ENCODE measurements at regions not wholly inside any gene's neighbourhood (a gene's known extent, or its start where the extent isn't known, plus 50 kb on each side); places are given as distances from the start of the nearest gene placed in this dataset.

DNA sequence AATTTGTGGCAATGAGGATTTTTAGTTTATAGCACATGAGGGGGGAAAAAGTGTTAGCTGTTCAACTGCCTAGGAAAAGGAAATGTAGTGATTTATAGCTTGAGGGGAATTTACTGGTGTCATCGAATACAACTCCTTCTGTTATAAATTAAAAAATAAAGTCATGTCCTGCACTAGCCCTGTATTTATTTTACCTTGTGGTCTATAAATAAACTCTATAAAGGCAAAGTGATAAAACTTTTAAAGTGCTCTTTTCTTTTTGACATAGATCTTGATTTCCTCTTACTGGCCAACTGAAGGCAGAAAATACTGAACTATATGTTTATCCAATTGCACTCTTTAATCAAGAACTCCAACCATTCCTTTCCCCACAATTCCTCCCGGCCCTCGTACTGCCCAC is 672.1 kb upstream of the SLIT2 start:
- Histone ChIP-seq H3K27me3 (no peaks in the 10 kb centered on the region), H3K27ac (no peak overlapping the region), H3K4me1 (replicated peaks in 1 of 2) (no peaks in the 10 kb centered on the region), H3K36me3 (replicated peaks in 1 of 2) (no peaks in the 10 kb centered on the region), H3K4me3 (no peak overlapping the region), H3K9me3 (replicated peaks in 1 of 3) (no peaks in the 10 kb centered on the region)
- 26 to 42% (median 39%) methylated on average over 3 of the region's 3 CpGs for WGBS, 4 donors
- intact Hi-C loops (cut with DNase I) = no loop called here
- no peak for DNase-seq
- TF ChIP-seq POLR2A (IDR thresholded peaks at IDR 0.05) = no peak
- TF ChIP-seq, protein P1, sequence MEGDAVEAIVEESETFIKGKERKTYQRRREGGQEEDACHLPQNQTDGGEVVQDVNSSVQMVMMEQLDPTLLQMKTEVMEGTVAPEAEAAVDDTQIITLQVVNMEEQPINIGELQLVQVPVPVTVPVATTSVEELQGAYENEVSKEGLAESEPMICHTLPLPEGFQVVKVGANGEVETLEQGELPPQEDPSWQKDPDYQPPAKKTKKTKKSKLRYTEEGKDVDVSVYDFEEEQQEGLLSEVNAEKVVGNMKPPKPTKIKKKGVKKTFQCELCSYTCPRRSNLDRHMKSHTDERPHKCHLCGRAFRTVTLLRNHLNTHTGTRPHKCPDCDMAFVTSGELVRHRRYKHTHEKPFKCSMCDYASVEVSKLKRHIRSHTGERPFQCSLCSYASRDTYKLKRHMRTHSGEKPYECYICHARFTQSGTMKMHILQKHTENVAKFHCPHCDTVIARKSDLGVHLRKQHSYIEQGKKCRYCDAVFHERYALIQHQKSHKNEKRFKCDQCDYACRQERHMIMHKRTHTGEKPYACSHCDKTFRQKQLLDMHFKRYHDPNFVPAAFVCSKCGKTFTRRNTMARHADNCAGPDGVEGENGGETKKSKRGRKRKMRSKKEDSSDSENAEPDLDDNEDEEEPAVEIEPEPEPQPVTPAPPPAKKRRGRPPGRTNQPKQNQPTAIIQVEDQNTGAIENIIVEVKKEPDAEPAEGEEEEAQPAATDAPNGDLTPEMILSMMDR (IDR thresholded peaks at IDR 0.05) = no peak

DNA sequence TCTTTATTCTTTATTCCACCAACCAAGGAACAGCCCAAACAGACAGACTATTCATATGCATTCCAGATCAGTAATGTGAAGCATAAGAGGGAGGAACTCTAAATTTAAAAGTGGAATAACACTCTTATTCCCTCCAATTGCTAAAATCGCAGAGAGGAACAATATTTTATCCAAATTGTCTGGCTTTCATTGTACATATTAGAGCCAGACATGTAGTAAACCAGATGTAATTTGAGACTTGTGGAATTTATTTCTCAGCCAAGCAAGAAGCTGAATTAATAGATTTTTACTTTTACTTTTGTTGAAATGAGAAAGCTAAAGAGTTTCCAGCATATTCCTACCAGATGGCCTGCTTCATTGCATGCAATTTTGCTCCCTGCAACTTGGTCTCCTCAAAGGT is 674.6 kb upstream of the SLIT2 start:
- Histone ChIP-seq H3K36me3 (replicated peaks in 1 of 2) (no peaks in the 10 kb centered on the region), H3K27ac (no peak overlapping the region), H3K4me3 (no peak overlapping the region), H3K27me3 (no peaks in the 10 kb centered on the region), H3K9me3 (replicated peaks in 1 of 3) (no peaks in the 10 kb centered on the region), H3K4me1 (replicated peaks in 1 of 2) (no peaks in the 10 kb centered on the region)
- WGBS, 4 donors = 64 to 80% (median 74%) methylated on average over 1 of the region's 1 CpG
- intact Hi-C loops (cut with DNase I) = no loop called here
- DNase-seq = no peak
- TF ChIP-seq POLR2A (IDR thresholded peaks at IDR 0.05) = no peak
- TF ChIP-seq, protein P1 (IDR thresholded peaks at IDR 0.05) = no peak

DNA sequence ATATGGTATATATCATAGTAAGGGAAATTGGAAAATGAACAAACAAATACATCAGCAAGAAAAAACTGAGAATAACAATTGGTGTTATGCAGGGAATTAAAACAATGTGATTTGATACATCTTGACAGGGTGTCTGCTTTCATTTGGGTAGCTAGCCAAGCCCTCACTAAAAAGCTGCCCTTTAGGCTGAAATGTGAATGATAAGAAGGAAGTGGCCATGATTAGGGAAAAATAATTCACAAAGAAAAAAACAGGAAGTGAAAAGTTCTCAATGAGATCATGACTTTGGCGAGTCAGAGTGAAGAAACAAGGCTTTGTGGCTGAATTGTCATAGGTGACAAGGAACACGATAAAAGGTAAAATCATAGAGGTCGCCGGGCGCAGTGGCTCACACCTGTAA is 675.8 kb upstream of the SLIT2 start:
- Histone ChIP-seq H3K27ac (no peak overlapping the region), H3K4me1 (replicated peaks in 1 of 2) (no peaks in the 10 kb centered on the region), H3K27me3 (no peaks in the 10 kb centered on the region), H3K4me3 (no peak overlapping the region), H3K36me3 (replicated peaks in 1 of 2) (no peaks in the 10 kb centered on the region), H3K9me3 (replicated peaks in 1 of 3) (no peaks in the 10 kb centered on the region)
- TF ChIP-seq, protein P1 (IDR thresholded peaks at IDR 0.05) = no peak
- no peak for TF ChIP-seq POLR2A (IDR thresholded peaks at IDR 0.05)
- intact Hi-C loops (cut with DNase I) = no loop called here
- no peak for DNase-seq
- 79 to 82% (median 81%) methylated on average over 5 of the region's 5 CpGs for WGBS, 4 donors

DNA sequence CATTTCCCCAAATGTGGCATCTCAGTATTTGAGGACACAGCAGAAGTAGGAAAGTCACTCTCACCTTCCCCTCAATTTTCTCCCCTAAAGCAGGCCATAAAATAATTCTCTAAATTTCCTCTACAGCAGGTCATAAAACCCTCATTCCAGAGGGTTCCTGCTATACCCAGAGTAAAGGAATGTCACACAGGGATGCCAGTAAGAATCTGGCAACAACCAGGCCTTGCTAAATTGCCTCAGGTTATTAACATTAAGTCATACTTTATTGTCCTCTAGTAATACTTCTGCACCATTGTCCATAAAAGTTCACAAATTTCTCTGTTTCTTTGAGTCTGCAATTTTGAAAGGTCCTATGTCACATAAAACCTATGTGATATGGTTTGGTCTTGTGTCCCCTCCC is 685.7 kb upstream of the SLIT2 start:
- Histone ChIP-seq H3K36me3 (replicated peaks in 1 of 2) (no peaks in the 10 kb centered on the region), H3K27ac (no peak overlapping the region), H3K9me3 (replicated peaks in 1 of 3) (no peaks in the 10 kb centered on the region), H3K4me3 (no peak overlapping the region), H3K4me1 (replicated peaks in 1 of 2) (no peaks in the 10 kb centered on the region), H3K27me3 (no peaks in the 10 kb centered on the region)
- TF ChIP-seq, protein P1 (IDR thresholded peaks at IDR 0.05) = no peak
- no peak for TF ChIP-seq POLR2A (IDR thresholded peaks at IDR 0.05)
- no peak for DNase-seq
- intact Hi-C loops (cut with DNase I) = no loop called here

Data from adrenal gland (tissue), 9 donors.